ENCODE measurements at regions not wholly inside any gene's neighbourhood (a gene's known extent, or its start where the extent isn't known, plus 50 kb on each side); places are given as distances from the start of the nearest gene placed in this dataset.

GRCh38 chr20:2236256-2236655, 59.5 kb upstream of the TGM3 start:
- no peak for DNase-seq (ENCODE audit: low read depth in 2 of 2)

- DNase-seq (ENCODE audit: low read depth in 2 of 2): no peak
Observed at GRCh38 chr20:2237059-2237458, 58.7 kb upstream of the TGM3 start.

GRCh38 chr20:2238601-2239000, 57.2 kb upstream of the TGM3 start:
- no peak for DNase-seq (ENCODE audit: low read depth in 2 of 2)

- no peak for DNase-seq (ENCODE audit: low read depth in 2 of 2)
Observed at GRCh38 chr20:2240835-2241234, 55.0 kb upstream of the TGM3 start.

- DNase-seq (ENCODE audit: low read depth in 2 of 2): no peak
Observed at GRCh38 chr20:2242678-2243077, 53.1 kb upstream of the TGM3 start.

- DNase-seq (ENCODE audit: low read depth in 2 of 2): no peak
Observed at GRCh38 chr20:2244523-2244922, 51.3 kb upstream of the TGM3 start.

GRCh38 chr20:2244993-2245392, 50.8 kb upstream of the TGM3 start:
- no peak for DNase-seq (ENCODE audit: low read depth in 2 of 2)

GRCh38 chr20:2245637-2246036, 50.2 kb upstream of the TGM3 start:
- no peak for DNase-seq (ENCODE audit: low read depth in 2 of 2)

Data from stimulated activated CD4-positive, alpha-beta T cell treated with anti-CD3 and anti-CD28 coated beads, Interleukin-1b, Interleukin-23, amount 100 ng/mL, for 1 hour (primary cell).